DND-41 (cell line): ENCODE measurements at regions not wholly inside any gene's neighbourhood (a gene's known extent, or its start where the extent isn't known, plus 50 kb on each side); places are given as distances from the start of the nearest gene placed in this dataset.

Experiments
- EZH2 ChIP-seq: IDR thresholded peaks from 3 replicates; pipeline ENCODE4 v1.6.1; 2012; ENCODE audit warnings: borderline replicate concordance, low read depth, mild to moderate bottlenecking, moderate library complexity, low read length, inconsistent platforms; ENCODE audit not compliant: severe bottlenecking
- TF ChIP-seq, protein P1 (sequence below): IDR thresholded peaks from 2 replicates; pipeline ENCODE4 v1.5.1; 2012; ENCODE audit warnings: borderline replicate concordance, low read length, moderate library complexity, mild to moderate bottlenecking; ENCODE audit not compliant: poor library complexity, severe bottlenecking; ENCODE audit errors: extremely low read depth

DNA sequence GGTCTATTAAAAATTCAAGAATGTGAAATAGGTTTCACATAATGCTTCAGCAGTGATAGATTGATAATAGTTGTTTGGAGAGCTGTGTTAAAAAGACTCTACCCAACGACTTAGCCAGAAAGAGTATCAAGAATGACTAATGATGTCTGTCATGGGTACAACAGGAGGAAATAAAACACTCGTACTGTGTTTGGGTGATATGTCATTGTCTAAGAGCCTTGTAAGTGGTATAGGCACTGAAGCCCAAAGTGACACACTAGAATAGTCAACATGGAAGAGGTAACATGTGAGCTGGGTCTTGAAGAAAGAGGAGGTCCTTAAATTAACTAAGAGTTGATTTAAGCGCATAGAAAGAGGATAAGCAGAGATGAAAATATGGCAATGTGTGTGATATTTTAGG is 471.8 kb upstream of the MAN1A1 start:
- TF ChIP-seq, protein P1, sequence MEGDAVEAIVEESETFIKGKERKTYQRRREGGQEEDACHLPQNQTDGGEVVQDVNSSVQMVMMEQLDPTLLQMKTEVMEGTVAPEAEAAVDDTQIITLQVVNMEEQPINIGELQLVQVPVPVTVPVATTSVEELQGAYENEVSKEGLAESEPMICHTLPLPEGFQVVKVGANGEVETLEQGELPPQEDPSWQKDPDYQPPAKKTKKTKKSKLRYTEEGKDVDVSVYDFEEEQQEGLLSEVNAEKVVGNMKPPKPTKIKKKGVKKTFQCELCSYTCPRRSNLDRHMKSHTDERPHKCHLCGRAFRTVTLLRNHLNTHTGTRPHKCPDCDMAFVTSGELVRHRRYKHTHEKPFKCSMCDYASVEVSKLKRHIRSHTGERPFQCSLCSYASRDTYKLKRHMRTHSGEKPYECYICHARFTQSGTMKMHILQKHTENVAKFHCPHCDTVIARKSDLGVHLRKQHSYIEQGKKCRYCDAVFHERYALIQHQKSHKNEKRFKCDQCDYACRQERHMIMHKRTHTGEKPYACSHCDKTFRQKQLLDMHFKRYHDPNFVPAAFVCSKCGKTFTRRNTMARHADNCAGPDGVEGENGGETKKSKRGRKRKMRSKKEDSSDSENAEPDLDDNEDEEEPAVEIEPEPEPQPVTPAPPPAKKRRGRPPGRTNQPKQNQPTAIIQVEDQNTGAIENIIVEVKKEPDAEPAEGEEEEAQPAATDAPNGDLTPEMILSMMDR = no peak
- TF ChIP-seq EZH2 = no peak
